Pancreas (tissue), 10 donors: ENCODE measurements at regions not wholly inside any gene's neighbourhood (a gene's known extent, or its start where the extent isn't known, plus 50 kb on each side); places are given as distances from the start of the nearest gene placed in this dataset.

ENCODE experiments used
- ATAC-seq, 4 donors: fragments of 200-7000 bp; cut with Tn5 transposase; one replicate each; pipeline versions ENCODE4 v1.8.0 to v1.9.1; 2020; ENCODE audit warnings: mild to moderate bottlenecking in 4 of 4, moderate library complexity in 4 of 4
- DNase-seq, 6 donors: peaks; one replicate each; pipeline ENCODE4 v3.0.0-alpha.2; 2020
- FAIRE-seq: peaks from 2 replicates; lab custom pipeline; 2012; peaks lifted over from hg19 to GRCh38; lab: Jason Lieb, UNC
- H3K27ac ChIP-seq, 4 donors: fragments of 200-600 bp; sonication (generic); 1 replicate in 3 of 4; 2 replicates in 1 of 4; pipeline versions ENCODE4 v1.5.0 to v1.8.0; 2020
- H3K27me3 ChIP-seq, 4 donors: fragments of 200-600 bp; one replicate each; pipeline ENCODE4 v1.8.0; 2021
- H3K36me3 ChIP-seq, 3 donors: fragments of 200-600 bp; sonication (generic) in 1 of 3; one replicate each; pipeline versions ENCODE4 v1.5.0 to v1.8.0; 2020 to 2021
- H3K4me1 ChIP-seq, 3 donors: fragments of 200-600 bp; one replicate each; pipeline ENCODE4 v1.8.0; 2021
- H3K4me3 ChIP-seq, 4 donors: fragments of 200-600 bp; sonication (generic) in 2 of 4; one replicate each; pipeline versions ENCODE4 v1.5.0 to v1.8.0; 2020 to 2021
- H3K9me3 ChIP-seq, 4 donors: fragments of 200-600 bp; one replicate each; pipeline ENCODE4 v1.8.0; 2021
- WGBS, 2 donors: extraction: QIAGEN DNeasy Blood & Tissue Kit; methylation state at CpG; one replicate each; pipeline ENCODE4 v1.1.7; 2013; 5-methylcytosine and 5-hydroxymethylcytosine counted together
- intact Hi-C, 3 donors: fragments of 100-400 bp; cut with DNase I; formaldehyde crosslinking; loops; one replicate each; pipeline versions ENCODE4 v1.11.1 to v1.14.2; 2022
- TF ChIP-seq, protein P1 (sequence below), 4 donors: fragments of 200-600 bp; sonication (generic) in 3 of 4; IDR thresholded peaks; one replicate each; pipeline versions ENCODE4 v1.5.0 to v1.8.0; 2021; ENCODE audit warnings: antibody characterized with exemption in 4 of 4
- donor health status: healthy with polysubstance abuse.
- donor health status: DM: no; HTN: no; CAD: no; lungs with moderate emphysema.
- donor health status: DM: no; HTN: no; CAD: no.
- donor health status: control.
- donor health status: control.
- donor health status: Bipolar disorder and iron deficiency.
- donor health status: DM: yes; HTN: yes; CAD: no.
- donor health status: DM: no; HTN: no; CAD: no.
- donor health status: DM: no; HTN: no; CAD: no.
- donor health status: DM: yes; HTN: yes; CAD: no.

DNA sequence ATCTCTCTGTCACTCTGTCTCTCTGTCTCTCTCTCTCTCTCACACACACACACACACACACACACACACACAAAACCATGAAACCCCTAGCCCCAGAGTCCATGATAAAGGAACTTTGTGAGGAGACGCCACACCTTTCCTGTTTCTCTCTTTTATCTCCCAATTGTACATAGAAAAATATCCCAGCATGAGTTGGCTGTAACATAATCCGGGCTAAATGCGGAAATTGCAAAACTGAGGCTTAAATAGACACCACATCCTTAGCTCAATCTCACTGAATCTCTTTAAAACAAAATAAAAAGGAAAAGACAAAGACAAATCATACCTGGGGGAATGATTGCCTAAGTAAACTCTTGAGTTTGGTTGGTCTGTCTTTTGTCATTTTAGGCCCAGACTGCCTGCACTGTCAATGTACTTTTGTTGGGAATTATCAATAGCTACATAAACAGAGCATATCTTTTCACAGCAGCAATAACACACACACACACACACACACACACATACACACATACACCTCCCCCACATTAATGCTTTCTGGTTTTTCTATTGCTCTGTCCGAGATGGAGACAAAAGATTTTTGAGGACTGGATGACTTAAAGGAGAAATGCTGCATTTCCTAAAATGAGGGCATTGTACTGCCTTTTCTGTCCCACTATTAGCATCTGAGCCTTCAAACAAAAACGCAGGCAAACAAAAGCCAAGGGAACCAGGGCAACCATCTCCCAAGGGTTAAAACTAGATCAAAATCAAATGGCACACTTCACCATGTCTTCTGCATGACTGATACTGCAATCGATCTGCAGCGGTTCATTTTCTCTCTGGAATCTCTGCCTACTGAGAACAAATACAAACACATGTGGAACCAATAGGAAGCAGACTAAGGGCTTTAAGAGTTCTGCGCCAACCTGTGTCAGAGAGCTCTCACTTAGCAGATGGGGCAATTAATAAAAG lies 321.5 kb downstream of the NFIB start:
- no peaks in the 10 kb centered on the region for H3K27me3 ChIP-seq
- DNase-seq (no peak), ATAC-seq (no peak), FAIRE-seq (no peak)
- H3K27ac ChIP-seq = no peak overlapping the region
- TF ChIP-seq, protein P1, sequence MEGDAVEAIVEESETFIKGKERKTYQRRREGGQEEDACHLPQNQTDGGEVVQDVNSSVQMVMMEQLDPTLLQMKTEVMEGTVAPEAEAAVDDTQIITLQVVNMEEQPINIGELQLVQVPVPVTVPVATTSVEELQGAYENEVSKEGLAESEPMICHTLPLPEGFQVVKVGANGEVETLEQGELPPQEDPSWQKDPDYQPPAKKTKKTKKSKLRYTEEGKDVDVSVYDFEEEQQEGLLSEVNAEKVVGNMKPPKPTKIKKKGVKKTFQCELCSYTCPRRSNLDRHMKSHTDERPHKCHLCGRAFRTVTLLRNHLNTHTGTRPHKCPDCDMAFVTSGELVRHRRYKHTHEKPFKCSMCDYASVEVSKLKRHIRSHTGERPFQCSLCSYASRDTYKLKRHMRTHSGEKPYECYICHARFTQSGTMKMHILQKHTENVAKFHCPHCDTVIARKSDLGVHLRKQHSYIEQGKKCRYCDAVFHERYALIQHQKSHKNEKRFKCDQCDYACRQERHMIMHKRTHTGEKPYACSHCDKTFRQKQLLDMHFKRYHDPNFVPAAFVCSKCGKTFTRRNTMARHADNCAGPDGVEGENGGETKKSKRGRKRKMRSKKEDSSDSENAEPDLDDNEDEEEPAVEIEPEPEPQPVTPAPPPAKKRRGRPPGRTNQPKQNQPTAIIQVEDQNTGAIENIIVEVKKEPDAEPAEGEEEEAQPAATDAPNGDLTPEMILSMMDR (IDR thresholded peaks at IDR 0.05) = no peak
- no peaks in the 10 kb centered on the region for H3K9me3 ChIP-seq
- H3K36me3 ChIP-seq = no peaks in the 10 kb centered on the region
- H3K4me1 ChIP-seq = no peaks in the 10 kb centered on the region
- intact Hi-C loops = no loop called here
- 77 to 79% methylated on average over 8 of the region's 8 CpGs for WGBS, 2 donors
- H3K4me3 ChIP-seq = no peak overlapping the region

GRCh38 chr9:13991395-13991794 lies 322.5 kb downstream of the NFIB start:
- H3K27ac ChIP-seq = no peak overlapping the region
- H3K36me3 ChIP-seq = no peaks in the 10 kb centered on the region
- H3K4me1 ChIP-seq = no peaks in the 10 kb centered on the region
- TF ChIP-seq, protein P1 (IDR thresholded peaks at IDR 0.05) = no peak
- intact Hi-C loops = no loop called here
- H3K27me3 ChIP-seq = no peaks in the 10 kb centered on the region
- no peak overlapping the region for H3K4me3 ChIP-seq
- no peak for FAIRE-seq
- WGBS, 2 donors = 88 to 93% methylated on average over 1 of the region's 1 CpG
- ATAC-seq = no peak
- DNase-seq = no peak
- H3K9me3 ChIP-seq = no peaks in the 10 kb centered on the region

GRCh38 chr9:13990994-13991393 lies 322.9 kb downstream of the NFIB start:
- WGBS, 2 donors = 34 to 47% methylated on average over 4 of the region's 4 CpGs
- no peak overlapping the region for H3K4me3 ChIP-seq
- FAIRE-seq (no peak), DNase-seq (no peak), ATAC-seq (no peak)
- intact Hi-C loops = no loop called here
- TF ChIP-seq, protein P1 (IDR thresholded peaks at IDR 0.05) = no peak
- no peaks in the 10 kb centered on the region for H3K9me3 ChIP-seq
- H3K36me3 ChIP-seq = no peaks in the 10 kb centered on the region
- H3K27ac ChIP-seq = no peak overlapping the region
- no peaks in the 10 kb centered on the region for H3K4me1 ChIP-seq
- no peaks in the 10 kb centered on the region for H3K27me3 ChIP-seq

DNA sequence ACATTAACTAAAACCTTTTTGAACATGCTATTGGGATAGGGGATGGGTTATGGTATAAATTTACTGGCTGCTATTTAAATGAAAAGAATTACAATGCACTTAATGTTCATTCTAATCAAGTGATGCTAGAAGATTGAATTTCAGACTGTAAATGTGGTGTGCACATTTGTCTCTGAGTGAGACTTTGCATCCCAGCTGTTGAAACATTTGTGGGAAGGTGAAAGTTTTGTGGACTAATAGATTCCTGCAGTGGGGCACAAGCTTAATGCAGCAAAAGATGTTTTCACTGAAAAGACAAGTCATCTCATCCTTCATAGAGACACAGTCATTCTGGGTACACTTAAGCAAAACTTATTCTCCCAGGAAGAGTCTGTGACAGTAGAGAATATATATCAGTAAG lies 323.6 kb downstream of the NFIB start:
- Histone ChIP-seq H3K27me3 (no peaks in the 10 kb centered on the region), H3K4me1 (no peaks in the 10 kb centered on the region), H3K9me3 (no peaks in the 10 kb centered on the region), H3K4me3 (no peak overlapping the region), H3K36me3 (no peaks in the 10 kb centered on the region), H3K27ac (no peak overlapping the region)
- intact Hi-C loops = no loop called here
- FAIRE-seq (no peak), DNase-seq (no peak), ATAC-seq (no peak)
- TF ChIP-seq, protein P1 (IDR thresholded peaks at IDR 0.05) = no peak

- ATAC-seq (no peak), FAIRE-seq (no peak), DNase-seq (no peak)
These were observed 325.0 kb downstream of the NFIB start for GRCh38 chr9:13988944-13989343.

More at GRCh38 chr9:13988944-13989343, 325.0 kb downstream of the NFIB start:
- no peak overlapping the region for H3K27ac ChIP-seq
- 97% methylated on average over 1 of the region's 1 CpG for WGBS, 2 donors
- no peaks in the 10 kb centered on the region for H3K4me1 ChIP-seq
- no peaks in the 10 kb centered on the region for H3K9me3 ChIP-seq
- H3K4me3 ChIP-seq = no peak overlapping the region
- H3K27me3 ChIP-seq = no peaks in the 10 kb centered on the region
- intact Hi-C loops = no loop called here
- no peaks in the 10 kb centered on the region for H3K36me3 ChIP-seq
- TF ChIP-seq, protein P1 (IDR thresholded peaks at IDR 0.05) = no peak
